ENCODE measurements at regions not wholly inside any gene's neighbourhood (a gene's known extent, or its start where the extent isn't known, plus 50 kb on each side); places are given as distances from the start of the nearest gene placed in this dataset.

GRCh38 chr5:58138791-58139190 lies 321.1 kb downstream of the PLK2 start:
- no peak overlapping the region for H3K27ac ChIP-seq

DNA sequence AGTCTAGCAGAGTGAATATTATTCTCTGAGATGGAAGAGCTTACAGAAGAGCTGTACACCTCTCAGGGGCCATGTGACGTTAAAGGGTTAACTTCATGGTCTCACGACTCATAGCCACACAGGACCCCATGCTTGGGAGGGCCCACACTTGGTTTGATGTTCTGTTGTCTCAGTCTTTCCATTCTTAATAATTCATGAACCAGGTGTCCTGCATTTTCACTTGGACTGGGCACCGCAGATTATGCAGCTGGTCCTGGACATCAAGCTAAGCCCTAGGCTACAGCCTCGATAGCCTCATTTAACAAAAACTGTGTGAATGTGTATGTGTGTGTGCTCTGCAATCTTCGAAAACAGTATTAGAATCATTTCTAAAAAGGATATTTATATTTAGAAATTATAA lies 323.5 kb downstream of the PLK2 start:
- Histone ChIP-seq H3K9me3 (replicated peaks) (no peaks in the 10 kb centered on the region), H3K4me1 (peaks cover 40% of the 10 kb centered on the region), H3K27me3 (no peaks in the 10 kb centered on the region), H3K27ac (peak overlapping the region; percentile 66), H3K4me3 (no peak overlapping the region), H3K36me3 (no peaks in the 10 kb centered on the region)
- peak; percentile 86 to 96 for DNase-seq

More at GRCh38 chr5:58138791-58139190, 321.1 kb downstream of the PLK2 start:
- H3K9me3 ChIP-seq (replicated peaks), result no peaks in the 10 kb centered on the region
- H3K36me3 ChIP-seq, result no peaks in the 10 kb centered on the region
- H3K4me3 ChIP-seq, result no peak overlapping the region
- H3K4me1 ChIP-seq, result peaks cover 49% of the 10 kb centered on the region
- no peaks in the 10 kb centered on the region for H3K27me3 ChIP-seq
- no peak for DNase-seq

DNA sequence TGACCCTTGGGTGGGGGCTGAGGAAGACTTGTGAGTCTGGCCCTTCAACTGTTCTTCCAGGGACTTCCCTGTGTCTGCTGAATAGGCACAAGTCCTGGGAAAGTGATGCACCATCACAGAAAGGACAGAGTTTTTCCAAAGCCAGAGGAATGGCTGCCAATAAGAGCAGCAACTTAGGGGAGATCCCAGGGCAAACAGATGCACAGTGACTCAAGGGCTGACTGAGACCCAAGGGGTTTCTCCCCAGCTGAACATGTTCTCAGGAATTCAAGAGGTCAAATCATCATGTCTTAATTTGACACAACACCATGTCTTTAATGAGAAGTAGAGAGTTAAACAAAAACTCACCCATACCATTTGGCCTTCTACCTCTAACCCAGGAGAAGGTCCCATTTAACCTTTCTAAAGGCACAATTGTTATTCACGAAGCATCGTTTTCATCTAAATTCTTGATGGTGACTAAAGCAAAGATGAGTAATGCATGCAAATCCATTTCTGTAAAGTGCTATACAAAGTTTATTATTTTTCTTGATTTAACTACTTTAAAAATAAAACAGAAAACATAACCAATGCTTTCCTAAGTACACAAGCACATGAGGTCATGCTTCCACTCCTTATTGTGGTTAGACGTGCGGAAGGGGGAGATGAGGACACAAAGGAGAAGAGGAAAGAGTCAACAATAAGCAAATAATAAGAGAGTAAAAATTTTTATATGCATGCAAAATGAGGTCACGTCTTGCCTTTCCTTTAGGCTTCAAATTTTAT lies 324.1 kb downstream of the PLK2 start:
- Histone ChIP-seq H3K36me3 (no peaks in the 10 kb centered on the region), H3K4me3 (peak overlapping the region; percentile 4), H3K27ac (peak overlapping the region; percentile 66), H3K4me1 (peaks cover 40% of the 10 kb centered on the region), H3K9me3 (replicated peaks) (no peaks in the 10 kb centered on the region), H3K27me3 (no peaks in the 10 kb centered on the region)
- DNase-seq, result peak; percentile 21 to 42

GRCh38 chr5:58133631-58134296 lies 326.1 kb downstream of the PLK2 start:
- DNase-seq, result peak in 1 of 2 experiments; percentile 36
- no peaks in the 10 kb centered on the region for H3K27me3 ChIP-seq

DNA sequence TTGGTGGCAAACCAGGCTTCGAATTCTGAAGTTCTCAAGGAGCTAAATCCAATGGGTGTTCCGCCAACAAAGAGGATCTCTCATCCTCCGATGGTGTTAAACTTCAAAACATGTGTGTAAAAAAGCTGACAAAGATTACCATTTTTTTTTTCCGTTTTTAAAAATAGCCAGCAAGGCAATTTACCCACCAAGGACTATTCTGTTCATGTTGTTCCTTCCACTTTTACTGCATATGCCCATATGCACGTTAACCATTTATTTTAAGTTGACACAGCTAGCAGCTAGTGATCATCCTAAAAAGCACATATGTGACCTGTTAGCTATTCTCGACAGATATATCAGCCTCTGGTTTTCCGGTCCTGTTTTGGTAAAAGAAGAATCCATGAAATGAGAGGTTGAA lies 326.7 kb downstream of the PLK2 start:
- Histone ChIP-seq H3K9me3 (replicated peaks) (no peaks in the 10 kb centered on the region), H3K4me1 (peaks cover 43% of the 10 kb centered on the region), H3K36me3 (no peaks in the 10 kb centered on the region), H3K27me3 (no peaks in the 10 kb centered on the region), H3K27ac (no peak overlapping the region), H3K4me3 (no peak overlapping the region)
- DNase-seq, result no peak

More at GRCh38 chr5:58133631-58134296, 326.1 kb downstream of the PLK2 start:
- no peak overlapping the region for H3K27ac ChIP-seq
- peaks cover 40% of the 10 kb centered on the region for H3K4me1 ChIP-seq
- no peak overlapping the region for H3K4me3 ChIP-seq
- no peaks in the 10 kb centered on the region for H3K36me3 ChIP-seq
- no peaks in the 10 kb centered on the region for H3K9me3 ChIP-seq (replicated peaks)

DNA sequence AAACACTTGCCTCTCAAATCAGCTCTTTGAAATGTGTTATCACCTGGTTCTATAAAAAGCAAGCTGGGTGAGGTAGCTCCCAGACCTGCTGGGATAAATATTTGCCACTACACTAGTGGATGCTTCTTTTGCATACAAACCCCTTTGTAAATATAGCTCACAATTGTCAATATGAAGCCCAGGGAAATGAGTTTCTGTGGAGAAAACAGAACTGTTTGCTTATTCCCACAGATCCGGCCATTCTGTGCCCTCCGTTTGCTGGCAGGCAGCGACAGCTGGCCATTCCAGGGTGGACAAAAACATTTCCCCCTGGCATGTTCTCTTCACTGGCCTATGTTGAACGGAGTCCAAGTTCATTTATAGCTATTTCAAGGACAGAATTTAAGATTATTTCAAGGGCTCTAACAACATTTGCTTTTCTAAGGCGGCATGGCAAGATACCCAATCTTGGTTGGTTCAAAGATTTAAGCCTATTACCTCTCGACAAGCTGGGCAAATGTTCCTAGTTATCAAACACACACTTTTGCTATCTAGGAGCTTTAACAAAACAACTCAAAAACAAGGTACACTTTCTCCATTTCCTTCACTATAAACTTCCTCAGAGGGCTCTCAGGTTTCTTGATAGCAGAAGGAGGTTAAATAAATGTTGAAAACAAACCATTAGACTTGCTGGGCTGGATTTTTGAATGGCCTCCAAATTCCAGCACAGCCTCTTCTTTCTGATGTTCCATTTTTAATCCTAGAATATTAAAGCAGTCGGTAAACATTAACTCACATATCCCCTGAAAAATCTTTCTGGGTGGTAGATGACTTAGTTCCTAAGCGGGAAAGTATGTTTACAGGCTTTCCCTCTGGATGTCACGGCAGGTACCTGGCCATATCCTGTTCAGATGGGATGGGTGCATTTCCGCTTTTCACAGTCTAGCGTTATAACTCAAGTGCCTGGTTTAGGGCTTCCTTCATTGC lies 332.3 kb downstream of the PLK2 start:
- Histone ChIP-seq H3K27me3 (no peaks in the 10 kb centered on the region), H3K9me3 (replicated peaks) (no peaks in the 10 kb centered on the region), H3K36me3 (no peaks in the 10 kb centered on the region), H3K4me3 (peak overlapping the region; percentile 41), H3K27ac (peak overlapping the region; percentile 80), H3K4me1 (peaks cover 26% of the 10 kb centered on the region)
- DNase-seq, result peak; percentile 72 to 79

DNA sequence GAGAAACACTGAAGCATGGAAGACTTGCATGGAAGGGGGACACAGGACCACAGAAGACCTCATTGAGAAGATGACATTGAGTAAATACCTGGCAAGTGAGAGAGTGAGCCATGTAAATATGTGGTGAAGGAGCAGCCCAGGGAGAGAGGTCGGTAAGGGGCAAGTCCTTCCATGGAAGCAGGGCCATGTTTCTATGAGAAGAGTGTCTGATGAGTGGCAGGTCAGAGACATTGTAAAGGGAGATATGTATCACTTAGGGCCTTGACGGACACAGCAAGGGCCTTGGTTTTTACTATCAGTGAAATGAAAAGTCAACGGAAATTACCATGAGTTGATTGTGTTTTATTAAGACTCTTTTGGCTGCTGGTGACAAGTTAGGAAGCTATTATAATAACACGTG lies 336.4 kb downstream of the PLK2 start:
- no peaks in the 10 kb centered on the region for H3K27me3 ChIP-seq
- H3K27ac ChIP-seq, result no peak overlapping the region
- H3K9me3 ChIP-seq (replicated peaks), result no peaks in the 10 kb centered on the region
- H3K4me3 ChIP-seq, result no peak overlapping the region
- no peaks in the 10 kb centered on the region for H3K36me3 ChIP-seq
- DNase-seq, result no peak
- peaks cover 42% of the 10 kb centered on the region for H3K4me1 ChIP-seq

- Histone ChIP-seq H3K27ac (no peak overlapping the region), H3K27me3 (no peaks in the 10 kb centered on the region), H3K36me3 (no peaks in the 10 kb centered on the region), H3K9me3 (replicated peaks) (no peaks in the 10 kb centered on the region), H3K4me3 (no peak overlapping the region), H3K4me1 (peaks cover 42% of the 10 kb centered on the region)
- DNase-seq, result peak in 1 of 2 experiments; percentile 49
Observed at GRCh38 chr5:58122848-58123392, 337.0 kb downstream of the PLK2 start.

DNA sequence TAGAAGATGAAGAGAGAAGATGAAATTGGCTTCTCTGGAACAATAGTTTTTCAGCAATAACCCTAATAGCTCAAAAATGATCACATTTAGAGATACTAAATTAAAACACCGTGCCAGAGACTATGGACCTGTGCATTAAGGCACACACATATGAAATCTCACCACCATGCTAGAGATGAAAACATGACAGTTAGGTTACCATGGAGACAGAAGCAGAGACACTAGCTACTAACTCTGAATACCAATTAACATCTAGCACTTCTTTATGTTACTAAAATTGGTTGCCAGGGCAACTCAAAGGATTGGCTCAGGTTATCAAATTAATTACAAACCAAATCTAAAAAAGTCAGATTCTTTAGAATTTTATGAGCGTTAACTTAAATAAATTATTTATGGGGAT lies 337.7 kb downstream of the PLK2 start:
- DNase-seq, result no peak
- H3K27ac ChIP-seq, result no peak overlapping the region
- no peaks in the 10 kb centered on the region for H3K27me3 ChIP-seq
- peaks cover 45% of the 10 kb centered on the region for H3K4me1 ChIP-seq
- no peak overlapping the region for H3K4me3 ChIP-seq
- no peaks in the 10 kb centered on the region for H3K36me3 ChIP-seq
- H3K9me3 ChIP-seq (replicated peaks), result no peaks in the 10 kb centered on the region

DNA sequence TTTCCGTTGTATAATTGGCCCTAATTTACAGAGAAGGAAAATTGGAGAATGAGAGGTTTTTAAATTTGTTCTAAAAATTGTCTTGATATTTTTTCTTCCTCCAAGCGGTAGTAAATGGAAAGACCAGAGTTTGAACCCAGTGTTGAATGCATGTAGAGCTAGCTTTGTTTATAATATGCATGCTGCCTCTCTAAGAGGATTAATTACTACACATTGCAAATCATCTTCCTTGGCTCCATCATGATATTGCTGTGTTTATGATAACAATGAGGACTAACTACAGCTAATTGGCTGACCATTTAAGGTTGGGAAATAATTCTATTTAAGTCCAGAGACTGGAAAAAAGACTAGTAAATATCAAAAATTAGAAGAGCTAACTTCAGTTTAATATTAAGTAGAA lies 338.5 kb downstream of the PLK2 start:
- Histone ChIP-seq H3K4me3 (no peak overlapping the region), H3K27me3 (no peaks in the 10 kb centered on the region), H3K36me3 (no peaks in the 10 kb centered on the region), H3K9me3 (replicated peaks) (no peaks in the 10 kb centered on the region), H3K27ac (no peak overlapping the region), H3K4me1 (peaks cover 46% of the 10 kb centered on the region)
- no peak for DNase-seq

GRCh38 chr5:58117542-58117941 lies 342.3 kb downstream of the PLK2 start:
- Histone ChIP-seq H3K36me3 (no peaks in the 10 kb centered on the region), H3K27me3 (no peaks in the 10 kb centered on the region), H3K9me3 (replicated peaks) (no peaks in the 10 kb centered on the region), H3K4me3 (no peak overlapping the region), H3K4me1 (peaks cover 48% of the 10 kb centered on the region), H3K27ac (peak overlapping the region; percentile 36)
- DNase-seq, result no peak

- Histone ChIP-seq H3K27ac (no peak overlapping the region), H3K4me1 (peaks cover 41% of the 10 kb centered on the region), H3K9me3 (replicated peaks) (no peaks in the 10 kb centered on the region), H3K36me3 (no peaks in the 10 kb centered on the region), H3K4me3 (no peak overlapping the region), H3K27me3 (no peaks in the 10 kb centered on the region)
- peak in 1 of 2 experiments; percentile 43 for DNase-seq
Observed at GRCh38 chr5:58116346-58116745, 343.5 kb downstream of the PLK2 start.

DNA sequence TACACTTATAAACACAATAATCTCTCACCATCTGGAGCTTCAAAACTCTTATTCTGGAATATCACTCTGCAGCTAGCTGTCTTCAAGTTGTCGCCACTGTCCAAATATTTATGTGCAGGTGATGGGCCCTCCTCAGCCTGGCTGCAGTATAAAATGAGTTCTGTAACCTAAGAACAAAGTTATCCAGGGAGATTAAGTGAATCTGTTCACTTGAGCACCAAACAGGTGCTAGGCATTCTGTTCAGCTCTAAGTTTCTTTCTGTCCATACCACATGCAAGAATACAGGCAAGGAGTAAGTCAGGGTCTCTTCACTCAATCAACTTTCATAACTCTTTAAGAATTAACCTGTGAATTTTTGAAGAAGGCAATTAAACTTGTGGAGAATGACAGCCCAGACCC lies 344.1 kb downstream of the PLK2 start:
- Histone ChIP-seq H3K36me3 (no peaks in the 10 kb centered on the region), H3K4me1 (peaks cover 41% of the 10 kb centered on the region), H3K27ac (no peak overlapping the region), H3K9me3 (replicated peaks) (no peaks in the 10 kb centered on the region), H3K4me3 (no peak overlapping the region), H3K27me3 (no peaks in the 10 kb centered on the region)
- peak; percentile 20 to 74 for DNase-seq

DNA sequence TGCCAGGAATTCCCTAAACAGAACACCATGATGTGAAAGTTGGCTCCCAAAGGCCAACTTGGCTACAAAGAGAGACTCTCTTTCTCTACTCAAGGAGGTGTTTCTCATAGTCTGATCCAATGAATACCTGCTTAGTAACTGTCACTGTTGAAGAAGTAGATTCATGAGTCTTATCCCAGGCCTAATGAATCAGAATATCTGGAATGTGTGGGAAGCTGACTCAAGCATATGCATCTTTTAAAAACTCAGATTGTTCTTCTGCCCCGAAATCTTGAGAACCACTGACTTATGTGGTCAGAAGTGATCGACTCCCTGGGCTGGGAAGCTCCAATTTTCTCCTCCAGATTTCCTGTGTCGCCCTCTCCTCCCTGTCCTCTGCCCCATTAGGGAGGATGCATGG lies 345.6 kb downstream of the PLK2 start:
- Histone ChIP-seq H3K36me3 (no peaks in the 10 kb centered on the region), H3K9me3 (replicated peaks) (no peaks in the 10 kb centered on the region), H3K27ac (no peak overlapping the region), H3K4me3 (no peak overlapping the region), H3K4me1 (peaks cover 40% of the 10 kb centered on the region), H3K27me3 (no peaks in the 10 kb centered on the region)
- no peak for DNase-seq
